Cardiac muscle cell (in vitro differentiated cells and primary cell): ENCODE measurements at regions not wholly inside any gene's neighbourhood (a gene's known extent, or its start where the extent isn't known, plus 50 kb on each side); places are given as distances from the start of the nearest gene placed in this dataset.
A peak's percentile ranks its signal among the peaks of the same experiment; 100 is the strongest.

Experiments used
- DNase-seq, 2 donors: peaks; one replicate each; pipeline versions ENCODE4 v3.0.0 to v3.0.0-alpha.2; 2010 to 2017; ENCODE audit warnings: low read depth in 1 of 2, low spot score in 1 of 2
- H3K27ac ChIP-seq: fragments of 200-600 bp; sonication (generic); 2 replicates; pipeline ENCODE4 v1.5.1; 2016
- H3K27me3 ChIP-seq: fragments of 200-600 bp; sonication (generic); 2 replicates; pipeline ENCODE4 v1.6.0; 2016; ENCODE audit warnings: control low read depth
- H3K36me3 ChIP-seq: fragments of 200-600 bp; sonication (generic); 2 replicates; pipeline ENCODE4 v1.5.1; 2016; ENCODE audit warnings: control low read depth
- H3K4me1 ChIP-seq: fragments of 200-600 bp; sonication (generic); 2 replicates; pipeline ENCODE4 v1.8.1; 2017; ENCODE audit warnings: low read depth, mild to moderate bottlenecking, mixed run types
- H3K4me3 ChIP-seq: fragments of 200-600 bp; sonication (generic); 2 replicates; pipeline ENCODE4 v1.5.1; 2016; ENCODE audit warnings: mild to moderate bottlenecking
- H3K9me3 ChIP-seq: fragments of 200-600 bp; sonication (generic); 2 replicates; pipeline ENCODE4 v1.5.1; 2017; ENCODE audit warnings: low read depth, mild to moderate bottlenecking, control low read depth
- CTCF ChIP-seq: IDR thresholded peaks from 2 replicates; pipeline ENCODE4 v1.5.1; 2012; ENCODE audit warnings: low read depth, mild to moderate bottlenecking, low read length

GRCh38 chr1:55623311-55623710 lies 408.1 kb upstream of the USP24 start:
- no peak for TF ChIP-seq CTCF
- no peaks in the 10 kb centered on the region for H3K27me3 ChIP-seq
- no peaks in the 10 kb centered on the region for H3K36me3 ChIP-seq
- DNase-seq: peak; percentile 5 to 95
- H3K4me1 ChIP-seq: no peaks in the 10 kb centered on the region
- H3K9me3 ChIP-seq: no peaks in the 10 kb centered on the region
- H3K4me3 ChIP-seq: no peak overlapping the region
- H3K27ac ChIP-seq: no peak overlapping the region

DNA sequence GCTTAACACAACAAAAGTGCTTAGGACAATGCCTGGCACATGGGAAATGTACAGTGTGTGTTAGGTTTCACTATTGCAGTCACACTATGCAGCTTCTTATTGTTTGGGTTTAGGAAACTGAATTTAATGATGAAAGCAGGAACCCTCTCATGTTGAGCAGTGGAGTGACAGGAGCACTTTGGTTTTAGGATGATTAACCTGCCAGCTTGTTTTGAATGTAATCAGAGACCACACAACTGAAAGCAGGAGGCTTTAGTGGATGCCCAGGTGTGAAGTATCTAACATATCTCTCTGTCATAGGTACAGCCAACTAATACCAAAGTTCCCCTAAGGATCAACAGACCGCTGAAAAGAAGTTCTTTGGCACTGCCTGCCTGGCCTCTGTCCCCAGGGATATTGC lies 406.9 kb upstream of the USP24 start:
- H3K9me3 ChIP-seq: no peaks in the 10 kb centered on the region
- no peaks in the 10 kb centered on the region for H3K36me3 ChIP-seq
- DNase-seq: no peak
- no peaks in the 10 kb centered on the region for H3K27me3 ChIP-seq
- H3K27ac ChIP-seq: no peak overlapping the region
- H3K4me3 ChIP-seq: no peak overlapping the region
- no peaks in the 10 kb centered on the region for H3K4me1 ChIP-seq
- no peak for TF ChIP-seq CTCF

GRCh38 chr1:55618199-55618598 lies 403.0 kb upstream of the USP24 start:
- Histone ChIP-seq H3K9me3 (no peaks in the 10 kb centered on the region), H3K4me3 (no peak overlapping the region), H3K36me3 (no peaks in the 10 kb centered on the region), H3K27me3 (no peaks in the 10 kb centered on the region), H3K4me1 (no peaks in the 10 kb centered on the region), H3K27ac (no peak overlapping the region)
- no peak for TF ChIP-seq CTCF
- DNase-seq: peak in 1 of 2 donors; percentile 24

- TF ChIP-seq CTCF: no peak
- DNase-seq: no peak
- Histone ChIP-seq H3K27ac (no peak overlapping the region), H3K4me3 (no peak overlapping the region), H3K36me3 (no peaks in the 10 kb centered on the region), H3K9me3 (no peaks in the 10 kb centered on the region), H3K27me3 (no peaks in the 10 kb centered on the region), H3K4me1 (no peaks in the 10 kb centered on the region)
Observed at GRCh38 chr1:55617288-55617982, 402.3 kb upstream of the USP24 start.

DNA sequence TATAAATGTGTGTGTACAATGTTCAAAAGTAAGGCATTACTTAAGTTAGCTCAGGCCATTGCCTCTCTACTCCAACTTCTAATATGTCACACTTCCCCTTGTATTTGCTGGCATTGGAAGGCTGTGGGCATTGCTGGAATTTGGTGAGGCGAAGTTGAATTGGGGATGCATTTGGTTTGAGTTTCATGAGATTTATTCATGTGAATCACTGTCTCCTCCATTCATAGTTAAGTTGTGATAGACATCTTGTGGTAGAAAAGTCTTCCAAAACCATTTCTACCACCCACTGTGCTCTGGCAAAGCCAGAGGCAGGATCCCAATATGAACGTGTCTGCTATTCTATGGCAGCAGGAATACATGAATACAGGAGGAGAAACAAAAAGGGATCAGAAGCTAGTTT lies 397.8 kb upstream of the USP24 start:
- no peak overlapping the region for H3K27ac ChIP-seq
- H3K36me3 ChIP-seq: no peaks in the 10 kb centered on the region
- no peak for TF ChIP-seq CTCF
- DNase-seq: no peak
- H3K4me3 ChIP-seq: no peak overlapping the region
- H3K4me1 ChIP-seq: no peaks in the 10 kb centered on the region
- H3K27me3 ChIP-seq: no peaks in the 10 kb centered on the region
- H3K9me3 ChIP-seq: no peaks in the 10 kb centered on the region
